Liver (tissue), 8 donors: ENCODE measurements at regions not wholly inside any gene's neighbourhood (a gene's known extent, or its start where the extent isn't known, plus 50 kb on each side); places are given as distances from the start of the nearest gene placed in this dataset.

ENCODE experiments used
- DNase-seq: peaks from one replicate; pipeline ENCODE4 v3.0.0-alpha.2; 2017; ENCODE audit warnings: low spot score
- H3K27ac ChIP-seq, 2 donors: one replicate each; pipeline ENCODE4 v1.7.0; 2013; ENCODE audit warnings: inconsistent platforms in 2 of 2, low read length in 2 of 2, control low read depth in 1 of 2, low read depth in 1 of 2, mild to moderate bottlenecking in 1 of 2
- H3K27me3 ChIP-seq, 4 donors: one replicate each; pipeline versions ENCODE4 v1.6.1 to v1.7.0; 2013; ENCODE audit warnings: low read length in 3 of 4, inconsistent platforms in 1 of 4, mild to moderate bottlenecking in 1 of 4, moderate library complexity in 1 of 4; ENCODE audit not compliant: control insufficient read depth in 4 of 4, insufficient read depth in 4 of 4
- H3K36me3 ChIP-seq, 4 donors: one replicate each; pipeline versions ENCODE4 v1.6.1 to v1.7.0; 2013; ENCODE audit warnings: low read length in 3 of 4, mild to moderate bottlenecking in 3 of 4, low read depth in 1 of 4, moderate library complexity in 1 of 4; ENCODE audit not compliant: control insufficient read depth in 4 of 4, insufficient read depth in 3 of 4
- H3K4me1 ChIP-seq, 4 donors: one replicate each; pipeline versions ENCODE4 v1.6.1 to v1.7.0; 2013; ENCODE audit warnings: low read length in 3 of 4, mild to moderate bottlenecking in 3 of 4, moderate library complexity in 1 of 4; ENCODE audit not compliant: control insufficient read depth in 4 of 4, insufficient read depth in 4 of 4
- H3K4me3 ChIP-seq, 3 donors: one replicate each; pipeline versions ENCODE4 v1.6.1 to v1.7.0; 2013; ENCODE audit warnings: low read length in 3 of 3, control low read depth in 1 of 3, low read depth in 1 of 3, mild to moderate bottlenecking in 1 of 3
- H3K9ac ChIP-seq, 2 donors: one replicate each; pipeline ENCODE4 v1.7.0; 2013; ENCODE audit warnings: low read length in 2 of 2, mild to moderate bottlenecking in 2 of 2, moderate library complexity in 2 of 2, control low read depth in 1 of 2, low read depth in 1 of 2
- H3K9me3 ChIP-seq, 4 donors: one replicate each; pipeline versions ENCODE4 v1.6.1 to v1.7.0; 2013; ENCODE audit warnings: low read length in 3 of 4; ENCODE audit not compliant: control insufficient read depth in 4 of 4
- CTCF ChIP-seq: fragments of 150-350 bp; IDR thresholded peaks from 2 replicates; pipeline ENCODE4 v1.5.1; 2017; ENCODE audit warnings: improper control_type of control experiment, low read depth, low read length; ENCODE audit not compliant: missing input control
- FOXA1 ChIP-seq: IDR thresholded peaks from 2 replicates; pipeline ENCODE4 v1.6.1; 2016; ENCODE audit warnings: antibody characterized with exemption
- FOXA2 ChIP-seq: IDR thresholded peaks from 2 replicates; pipeline ENCODE4 v1.6.1; 2016; ENCODE audit warnings: antibody characterized with exemption
- HNF4A ChIP-seq, 2 donors: conservative IDR thresholded peaks; 2 replicates each; pipeline ENCODE4 v1.6.1; 2016; ENCODE audit warnings: antibody characterized with exemption in 2 of 2, mild to moderate bottlenecking in 2 of 2
- HNF4G ChIP-seq: IDR thresholded peaks from 2 replicates; pipeline ENCODE4 v1.6.1; 2016; ENCODE audit warnings: antibody characterized with exemption
- JUND ChIP-seq, 2 donors: IDR thresholded peaks; 2 replicates each; pipeline ENCODE4 v1.6.1; 2016; ENCODE audit warnings: antibody characterized with exemption in 2 of 2
- NR2F2 ChIP-seq: IDR thresholded peaks from 2 replicates; pipeline ENCODE4 v1.6.1; 2016; ENCODE audit warnings: antibody characterized with exemption
- RAD21 ChIP-seq, 2 donors: IDR thresholded peaks; 2 replicates each; pipeline ENCODE4 v1.6.1; 2016; ENCODE audit warnings: antibody characterized with exemption in 2 of 2, mild to moderate bottlenecking in 2 of 2
- RXRA ChIP-seq, 2 donors: IDR thresholded peaks; 2 replicates each; pipeline ENCODE4 v1.6.1; 2017 to 2018; ENCODE audit warnings: antibody characterized with exemption in 2 of 2, mild to moderate bottlenecking in 1 of 2
- SP1 ChIP-seq: IDR thresholded peaks from 2 replicates; pipeline ENCODE4 v1.6.1; 2018; ENCODE audit warnings: antibody characterized with exemption, mild to moderate bottlenecking
- YY1 ChIP-seq: IDR thresholded peaks from 2 replicates; pipeline ENCODE4 v1.6.1; 2016; ENCODE audit warnings: antibody characterized with exemption, mild to moderate bottlenecking
- ZBTB33 ChIP-seq: IDR thresholded peaks from 2 replicates; pipeline ENCODE4 v1.6.1; 2016; ENCODE audit warnings: antibody characterized with exemption
- WGBS: extraction: QIAGEN DNeasy Blood & Tissue Kit; methylation state at CpG from one replicate; pipeline ENCODE4 v1.1.7; 2013; 5-methylcytosine and 5-hydroxymethylcytosine counted together
- TF ChIP-seq, protein P1 (sequence below): IDR thresholded peaks from 2 replicates; pipeline ENCODE4 v1.6.1; 2016; ENCODE audit warnings: antibody characterized with exemption, mild to moderate bottlenecking
- TF ChIP-seq, protein P2 (sequence below): IDR thresholded peaks from 2 replicates; pipeline ENCODE4 v1.6.1; 2016; ENCODE audit warnings: antibody characterized with exemption
- TF ChIP-seq, protein P3 (sequence below): IDR thresholded peaks from 2 replicates; pipeline ENCODE4 v1.6.1; 2016; ENCODE audit warnings: antibody characterized with exemption
- donor health status: healthy.
- donor health status: healthy.
- donor health status: healthy.
- donor health status: healthy.
- donor health status: healthy.

DNA sequence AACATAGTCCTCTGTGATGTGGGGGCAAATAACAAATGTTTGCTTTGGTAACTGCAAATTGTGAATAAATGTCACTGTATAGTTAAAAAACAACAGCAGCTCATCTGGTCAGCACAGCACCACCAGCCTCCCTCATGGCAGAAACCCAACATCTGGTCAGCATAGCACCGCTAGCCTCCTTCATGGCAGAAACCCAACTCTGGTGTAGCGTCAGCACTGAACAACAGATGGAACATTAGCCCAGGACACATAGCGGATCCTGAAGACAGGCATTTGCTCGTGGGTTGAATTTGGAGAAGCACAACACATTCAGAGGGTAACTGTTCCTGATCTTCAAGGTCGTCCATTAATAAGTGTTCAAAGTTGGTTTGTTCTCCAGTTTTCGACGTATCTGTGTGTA is 265.9 kb downstream of the DLL1 start:
- DNase-seq = no peak
- Histone ChIP-seq H3K9ac (no peak overlapping the region), H3K36me3 (no peaks in the 10 kb centered on the region), H3K4me3 (no peak overlapping the region), H3K9me3 (no peaks in the 10 kb centered on the region), H3K4me1 (peaks cover 2 to 19% (median 12%) of the 10 kb centered on the region in 4 donors), H3K27ac (no peak overlapping the region), H3K27me3 (no peaks in the 10 kb centered on the region)
- WGBS = 29% methylated on average over 7 of the region's 7 CpGs
- TF ChIP-seq, protein P1, sequence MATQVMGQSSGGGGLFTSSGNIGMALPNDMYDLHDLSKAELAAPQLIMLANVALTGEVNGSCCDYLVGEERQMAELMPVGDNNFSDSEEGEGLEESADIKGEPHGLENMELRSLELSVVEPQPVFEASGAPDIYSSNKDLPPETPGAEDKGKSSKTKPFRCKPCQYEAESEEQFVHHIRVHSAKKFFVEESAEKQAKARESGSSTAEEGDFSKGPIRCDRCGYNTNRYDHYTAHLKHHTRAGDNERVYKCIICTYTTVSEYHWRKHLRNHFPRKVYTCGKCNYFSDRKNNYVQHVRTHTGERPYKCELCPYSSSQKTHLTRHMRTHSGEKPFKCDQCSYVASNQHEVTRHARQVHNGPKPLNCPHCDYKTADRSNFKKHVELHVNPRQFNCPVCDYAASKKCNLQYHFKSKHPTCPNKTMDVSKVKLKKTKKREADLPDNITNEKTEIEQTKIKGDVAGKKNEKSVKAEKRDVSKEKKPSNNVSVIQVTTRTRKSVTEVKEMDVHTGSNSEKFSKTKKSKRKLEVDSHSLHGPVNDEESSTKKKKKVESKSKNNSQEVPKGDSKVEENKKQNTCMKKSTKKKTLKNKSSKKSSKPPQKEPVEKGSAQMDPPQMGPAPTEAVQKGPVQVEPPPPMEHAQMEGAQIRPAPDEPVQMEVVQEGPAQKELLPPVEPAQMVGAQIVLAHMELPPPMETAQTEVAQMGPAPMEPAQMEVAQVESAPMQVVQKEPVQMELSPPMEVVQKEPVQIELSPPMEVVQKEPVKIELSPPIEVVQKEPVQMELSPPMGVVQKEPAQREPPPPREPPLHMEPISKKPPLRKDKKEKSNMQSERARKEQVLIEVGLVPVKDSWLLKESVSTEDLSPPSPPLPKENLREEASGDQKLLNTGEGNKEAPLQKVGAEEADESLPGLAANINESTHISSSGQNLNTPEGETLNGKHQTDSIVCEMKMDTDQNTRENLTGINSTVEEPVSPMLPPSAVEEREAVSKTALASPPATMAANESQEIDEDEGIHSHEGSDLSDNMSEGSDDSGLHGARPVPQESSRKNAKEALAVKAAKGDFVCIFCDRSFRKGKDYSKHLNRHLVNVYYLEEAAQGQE = no peak
- no peak for TF ChIP-seq YY1
- no peak for TF ChIP-seq CTCF
- TF ChIP-seq FOXA1 = no peak
- no peak for TF ChIP-seq JUND (IDR thresholded peaks at IDR 0.05)
- TF ChIP-seq, protein P2, sequence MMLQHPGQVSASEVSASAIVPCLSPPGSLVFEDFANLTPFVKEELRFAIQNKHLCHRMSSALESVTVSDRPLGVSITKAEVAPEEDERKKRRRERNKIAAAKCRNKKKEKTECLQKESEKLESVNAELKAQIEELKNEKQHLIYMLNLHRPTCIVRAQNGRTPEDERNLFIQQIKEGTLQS = no peak
- TF ChIP-seq RAD21 (IDR thresholded peaks at IDR 0.05) = no peak
- TF ChIP-seq, protein P3, sequence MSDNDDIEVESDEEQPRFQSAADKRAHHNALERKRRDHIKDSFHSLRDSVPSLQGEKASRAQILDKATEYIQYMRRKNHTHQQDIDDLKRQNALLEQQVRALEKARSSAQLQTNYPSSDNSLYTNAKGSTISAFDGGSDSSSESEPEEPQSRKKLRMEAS = no peak
- no peak for TF ChIP-seq HNF4A (conservative IDR thresholded peaks at IDR 0.05)
- TF ChIP-seq HNF4G = no peak

DNA sequence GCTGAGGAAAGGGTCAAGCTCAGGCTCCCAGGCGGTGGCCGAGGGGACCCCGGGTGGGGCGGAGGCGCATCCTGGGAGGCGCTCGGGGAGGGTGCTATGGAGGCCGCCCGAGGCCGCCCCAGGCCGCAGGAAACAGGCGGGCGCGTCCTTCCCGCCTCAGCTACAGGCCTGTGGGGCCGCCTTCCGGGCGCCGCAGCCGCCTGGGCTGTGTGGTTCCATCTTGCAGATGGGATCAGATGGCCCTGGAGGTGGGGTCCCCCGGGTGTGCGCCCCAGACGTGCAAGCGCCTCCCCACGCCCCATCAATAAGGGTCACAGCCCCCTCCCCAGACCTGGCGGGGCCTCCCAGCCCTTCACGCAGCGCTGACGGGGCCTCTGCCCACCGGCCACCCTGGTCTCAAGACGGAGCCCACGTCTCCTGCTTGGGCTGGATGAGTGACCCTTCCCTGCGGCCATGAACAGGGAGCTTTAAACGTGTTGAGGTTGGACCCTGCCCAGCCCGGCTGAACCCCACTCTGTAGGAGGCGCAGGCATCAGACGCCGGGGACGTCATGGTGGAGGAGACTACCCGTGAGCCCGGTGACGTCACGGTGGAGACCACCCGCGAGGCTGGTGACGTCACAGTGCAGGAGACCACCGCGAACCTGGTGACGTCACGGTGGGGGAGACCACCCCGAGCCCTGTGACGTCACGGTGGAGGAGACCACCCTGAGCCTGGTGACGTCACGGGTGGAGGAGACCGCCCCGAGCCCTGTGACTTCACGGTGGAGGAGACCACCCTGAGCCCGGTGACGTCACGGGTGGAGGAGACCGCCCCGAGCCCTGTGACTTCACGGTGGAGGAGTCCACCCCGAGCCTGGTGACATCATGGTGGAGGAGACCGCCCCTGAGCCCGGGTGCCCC is 267.0 kb downstream of the DLL1 start:
- Histone ChIP-seq H3K36me3 (no peaks in the 10 kb centered on the region), H3K9me3 (no peaks in the 10 kb centered on the region), H3K4me1 (peaks cover 2 to 19% (median 12%) of the 10 kb centered on the region in 4 donors), H3K27ac (no peak overlapping the region), H3K9ac (no peak overlapping the region), H3K4me3 (no peak overlapping the region), H3K27me3 (no peaks in the 10 kb centered on the region)
- WGBS = 91% methylated on average over 67 of the region's 67 CpGs
- no peak for DNase-seq
- TF ChIP-seq, protein P2 = no peak
- TF ChIP-seq HNF4G = no peak
- no peak for TF ChIP-seq FOXA2
- TF ChIP-seq CTCF = no peak
- TF ChIP-seq JUND (IDR thresholded peaks at IDR 0.05) = no peak
- no peak for TF ChIP-seq NR2F2
- TF ChIP-seq RXRA (IDR thresholded peaks at IDR 0.05) = no peak
- TF ChIP-seq SP1 = no peak
- TF ChIP-seq, protein P1 = no peak
- TF ChIP-seq YY1 = no peak
- TF ChIP-seq FOXA1 = no peak
- TF ChIP-seq RAD21 (IDR thresholded peaks at IDR 0.05) = no peak
- TF ChIP-seq ZBTB33 = no peak
- no peak for TF ChIP-seq HNF4A (conservative IDR thresholded peaks at IDR 0.05)
